ENCODE measurements at regions not wholly inside any gene's neighbourhood (a gene's known extent, or its start where the extent isn't known, plus 50 kb on each side); places are given as distances from the start of the nearest gene placed in this dataset.

DNA sequence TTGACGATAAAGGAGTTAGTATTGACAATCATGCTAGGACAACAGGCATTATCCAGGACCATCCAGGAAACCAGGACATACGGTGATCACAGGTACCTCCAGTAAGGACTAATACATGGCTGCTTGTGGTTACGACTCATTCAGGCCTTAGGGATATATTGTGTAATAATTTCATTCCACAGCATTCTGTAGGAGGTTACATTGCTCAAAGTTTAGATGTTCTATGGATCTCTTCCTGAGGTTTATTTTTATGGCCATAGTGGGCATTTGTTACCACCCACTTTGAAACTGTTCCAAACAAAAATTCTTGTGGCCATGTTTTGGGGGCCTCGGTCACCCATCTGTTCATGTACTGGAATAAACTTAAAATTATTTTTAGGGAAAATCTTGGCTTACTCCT, 431.6 kb downstream of the METTL4 start:
- DNase-seq (no peak), ATAC-seq (ENCODE audit: poor library complexity) (no peak)
- TF ChIP-seq, protein P1, sequence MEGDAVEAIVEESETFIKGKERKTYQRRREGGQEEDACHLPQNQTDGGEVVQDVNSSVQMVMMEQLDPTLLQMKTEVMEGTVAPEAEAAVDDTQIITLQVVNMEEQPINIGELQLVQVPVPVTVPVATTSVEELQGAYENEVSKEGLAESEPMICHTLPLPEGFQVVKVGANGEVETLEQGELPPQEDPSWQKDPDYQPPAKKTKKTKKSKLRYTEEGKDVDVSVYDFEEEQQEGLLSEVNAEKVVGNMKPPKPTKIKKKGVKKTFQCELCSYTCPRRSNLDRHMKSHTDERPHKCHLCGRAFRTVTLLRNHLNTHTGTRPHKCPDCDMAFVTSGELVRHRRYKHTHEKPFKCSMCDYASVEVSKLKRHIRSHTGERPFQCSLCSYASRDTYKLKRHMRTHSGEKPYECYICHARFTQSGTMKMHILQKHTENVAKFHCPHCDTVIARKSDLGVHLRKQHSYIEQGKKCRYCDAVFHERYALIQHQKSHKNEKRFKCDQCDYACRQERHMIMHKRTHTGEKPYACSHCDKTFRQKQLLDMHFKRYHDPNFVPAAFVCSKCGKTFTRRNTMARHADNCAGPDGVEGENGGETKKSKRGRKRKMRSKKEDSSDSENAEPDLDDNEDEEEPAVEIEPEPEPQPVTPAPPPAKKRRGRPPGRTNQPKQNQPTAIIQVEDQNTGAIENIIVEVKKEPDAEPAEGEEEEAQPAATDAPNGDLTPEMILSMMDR (IDR thresholded peaks at IDR 0.05): no peak
- Histone ChIP-seq H3K36me3 (ENCODE audit: insufficient read depth, low read length) (no peaks in the 10 kb centered on the region), H3K9me3 (ENCODE audit: control insufficient read depth in 1 of 2, insufficient read depth in 1 of 2, low read length in 2 of 2) (no peaks in the 10 kb centered on the region), H3K4me1 (ENCODE audit: insufficient read depth, low read length) (no peaks in the 10 kb centered on the region), H3K4me3 (ENCODE audit: low read length) (no peak overlapping the region), H3K27me3 (ENCODE audit: control insufficient read depth in 1 of 2, insufficient read depth in 2 of 2, low read length in 2 of 2) (no peaks in the 10 kb centered on the region), H3K27ac (ENCODE audit: low read depth in 1 of 2, low read length in 2 of 2) (no peak overlapping the region)
- H3K27me3 Mint-ChIP-seq: peaks cover 28% of the 10 kb centered on the region
- no peaks in the 10 kb centered on the region for H3K9me3 Mint-ChIP-seq
- no peaks in the 10 kb centered on the region for H3K4me1 Mint-ChIP-seq (ENCODE audit: low read depth)
- H3K4me3 Mint-ChIP-seq: no peak overlapping the region
- H3K36me3 Mint-ChIP-seq (ENCODE audit: low read depth): no peaks in the 10 kb centered on the region
- intact Hi-C loops (cut with DNase I, micrococcal nuclease): no loop called here
- H3K27ac Mint-ChIP-seq: no peak overlapping the region
- CTCF ChIA-PET: no interaction called here
- POLR2A ChIA-PET: no interaction called here

DNA sequence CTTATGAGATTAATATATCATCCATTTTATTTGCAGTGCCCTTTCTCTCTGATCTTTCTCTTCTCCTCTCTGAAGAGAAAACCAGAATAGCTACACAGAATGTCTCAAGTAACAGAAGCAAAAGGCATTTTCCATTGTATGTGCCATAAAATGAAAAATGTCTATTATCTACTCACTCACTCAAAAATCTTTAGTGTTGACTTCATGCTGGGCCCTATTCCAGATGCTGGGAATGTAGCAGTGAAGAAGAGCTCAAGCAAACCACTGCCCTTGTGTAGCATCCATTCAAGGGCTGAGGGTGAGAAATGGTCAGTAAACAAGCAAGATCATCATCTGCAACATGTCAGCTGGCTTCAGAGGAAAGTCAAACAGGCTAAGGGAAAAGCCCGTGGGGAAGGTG, 427.7 kb downstream of the METTL4 start:
- TF ChIP-seq, protein P1 (IDR thresholded peaks at IDR 0.05): no peak
- Histone ChIP-seq H3K4me3 (ENCODE audit: low read length) (no peak overlapping the region), H3K4me1 (ENCODE audit: insufficient read depth, low read length) (no peaks in the 10 kb centered on the region), H3K27me3 (ENCODE audit: control insufficient read depth in 1 of 2, insufficient read depth in 2 of 2, low read length in 2 of 2) (no peaks in the 10 kb centered on the region), H3K27ac (ENCODE audit: low read depth in 1 of 2, low read length in 2 of 2) (no peak overlapping the region), H3K36me3 (ENCODE audit: insufficient read depth, low read length) (no peaks in the 10 kb centered on the region), H3K9me3 (ENCODE audit: control insufficient read depth in 1 of 2, insufficient read depth in 1 of 2, low read length in 2 of 2) (no peaks in the 10 kb centered on the region)
- ChIA-PET POLR2A (no interaction called here), CTCF (no interaction called here)
- H3K9me3 Mint-ChIP-seq: no peaks in the 10 kb centered on the region
- peaks cover 25% of the 10 kb centered on the region for H3K27me3 Mint-ChIP-seq
- intact Hi-C loops (cut with DNase I, micrococcal nuclease): no loop called here
- H3K4me1 Mint-ChIP-seq (ENCODE audit: low read depth): no peaks in the 10 kb centered on the region
- no peaks in the 10 kb centered on the region for H3K36me3 Mint-ChIP-seq (ENCODE audit: low read depth)
- no peak for ATAC-seq (ENCODE audit: poor library complexity)
- no peak for DNase-seq
- no peak overlapping the region for H3K4me3 Mint-ChIP-seq
- no peak overlapping the region for H3K27ac Mint-ChIP-seq

DNA sequence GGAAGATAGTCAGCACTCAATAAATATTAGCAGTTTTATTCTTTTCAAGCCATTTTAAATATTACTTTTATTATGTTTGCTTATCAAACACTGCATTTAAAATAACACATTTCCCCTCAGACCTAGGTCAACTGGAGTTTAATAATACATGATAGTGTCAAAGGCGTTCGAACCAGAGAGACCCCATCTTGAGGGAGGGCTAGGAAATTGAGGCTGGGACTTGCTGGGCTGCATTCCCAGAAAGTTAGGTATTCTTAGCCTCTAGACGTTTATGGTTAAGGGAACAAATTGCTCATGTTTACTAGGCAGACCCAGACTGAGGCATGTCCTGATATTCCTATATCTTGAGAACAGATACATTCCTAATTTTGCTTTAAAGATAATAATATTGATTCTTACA, 426.5 kb downstream of the METTL4 start:
- TF ChIP-seq, protein P1 (IDR thresholded peaks at IDR 0.05): no peak
- H3K9me3 ChIP-seq (ENCODE audit: control insufficient read depth in 1 of 2, insufficient read depth in 1 of 2, low read length in 2 of 2): no peaks in the 10 kb centered on the region
- Mint-ChIP-seq H3K27ac (no peak overlapping the region), H3K4me1 (ENCODE audit: low read depth) (no peaks in the 10 kb centered on the region), H3K36me3 (ENCODE audit: low read depth) (no peaks in the 10 kb centered on the region), H3K4me3 (no peak overlapping the region), H3K9me3 (no peaks in the 10 kb centered on the region), H3K27me3 (peaks cover 25% of the 10 kb centered on the region)
- ChIA-PET CTCF (no interaction called here), POLR2A (no interaction called here)
- ATAC-seq (ENCODE audit: poor library complexity) (no peak), DNase-seq (no peak)
- no peaks in the 10 kb centered on the region for H3K36me3 ChIP-seq (ENCODE audit: insufficient read depth, low read length)
- no peak overlapping the region for H3K27ac ChIP-seq (ENCODE audit: low read depth in 1 of 2, low read length in 2 of 2)
- H3K27me3 ChIP-seq (ENCODE audit: control insufficient read depth in 1 of 2, insufficient read depth in 2 of 2, low read length in 2 of 2): no peaks in the 10 kb centered on the region
- no peaks in the 10 kb centered on the region for H3K4me1 ChIP-seq (ENCODE audit: insufficient read depth, low read length)
- no peak overlapping the region for H3K4me3 ChIP-seq (ENCODE audit: low read length)
- intact Hi-C loops (cut with DNase I, micrococcal nuclease): no loop called here
